Panc1 (cell line): ENCODE measurements at regions not wholly inside any gene's neighbourhood (a gene's known extent, or its start where the extent isn't known, plus 50 kb on each side); places are given as distances from the start of the nearest gene placed in this dataset.

Experiments used
- CTCF ChIP-seq: fragments of 450-650 bp; IDR thresholded peaks from 2 replicates; pipeline ENCODE4 v1.5.1; 2017; ENCODE audit warnings: mild to moderate bottlenecking
- POLR2AphosphoS5 ChIP-seq: IDR thresholded peaks from 2 replicates; pipeline ENCODE4 v1.6.1; 2012; ENCODE audit warnings: mild to moderate bottlenecking, low read depth, low read length, moderate library complexity
- REST ChIP-seq, 2 experiments: IDR thresholded peaks; 2 replicates each; pipeline ENCODE4 v1.6.1; 2011 to 2012; ENCODE audit warnings: low read depth in 2 of 2, control low read depth in 1 of 2, low read length in 1 of 2, mild to moderate bottlenecking in 1 of 2, moderate library complexity in 1 of 2; ENCODE audit not compliant: insufficient read depth in 1 of 2
- SIN3A ChIP-seq: IDR thresholded peaks from 2 replicates; pipeline ENCODE4 v1.6.1; 2012; ENCODE audit warnings: low read depth, mild to moderate bottlenecking, low read length, moderate library complexity, borderline replicate concordance; ENCODE audit not compliant: insufficient read depth
- TCF7L2 ChIP-seq: IDR thresholded peaks from 2 replicates; pipeline ENCODE4 v1.6.1; 2011; ENCODE audit warnings: mild to moderate bottlenecking, low read depth, low read length, inconsistent platforms

GRCh38 chrX:43592597-43592996 is 63.5 kb upstream of the MAOA start:
- TF ChIP-seq CTCF (no peak), POLR2AphosphoS5 (no peak), TCF7L2 (no peak), SIN3A (no peak), REST (IDR thresholded peaks at IDR 0.05; ENCODE audit: insufficient read depth in 1 of 2, low read depth in 2 of 2, low read length in 1 of 2) (no peak)
